IMR-90 (cell line): ENCODE measurements at regions not wholly inside any gene's neighbourhood (a gene's known extent, or its start where the extent isn't known, plus 50 kb on each side); places are given as distances from the start of the nearest gene placed in this dataset.
A peak's percentile ranks its signal among the peaks of the same experiment; 100 is the strongest.

Experiments used
- ATAC-seq: fragments of 200-7000 bp; cut with Tn5 transposase; 2 replicates; pipeline ENCODE4 v1.9.1; 2020; ENCODE audit warnings: low read depth, mild to moderate bottlenecking, moderate library complexity
- BruUV-seq: library from RNA; stranded (reverse); fragments of 400-500 nt; replicated peaks from 2 replicates; lab custom pipeline; 2021; lab: Mats Ljungman, UMichigan
- CTCF ChIA-PET: fragments of 300-600 bp; formaldehyde crosslinking; extraction: SDS; loops from one replicate; lab custom pipeline; 2021; ENCODE audit warnings: antibody characterized with exemption; lab: Yijun Ruan, JAX
- POLR2A ChIA-PET: fragments of 300-600 bp; sonication (Branson Sonifier 250); formaldehyde crosslinking; loops from one replicate; lab custom pipeline; 2022; ENCODE audit warnings: antibody characterized with exemption; ENCODE audit not compliant: unreplicated experiment; lab: Charles Lee
- DNase-seq: peaks from one replicate; pipeline ENCODE4 v3.0.0; 2013
- H2AFZ ChIP-seq: replicated peaks from 2 replicates; pipeline ENCODE3; 2013; ENCODE audit warnings: low read length, mild to moderate bottlenecking; ENCODE audit not compliant: poor library complexity
- H2AK5ac ChIP-seq: 2 replicates; pipeline ENCODE4 v1.6.1; 2013; ENCODE audit warnings: low read depth, low read length, inconsistent platforms
- H2AK9ac ChIP-seq: replicated peaks from 2 replicates; pipeline ENCODE3; 2013; ENCODE audit warnings: mild to moderate bottlenecking, low read depth, low read length, moderate library complexity; ENCODE audit not compliant: poor library complexity
- H2BK120ac ChIP-seq: 2 replicates; pipeline ENCODE4 v1.6.1; 2013; ENCODE audit warnings: low read depth, low read length, inconsistent platforms
- H2BK15ac ChIP-seq: 3 replicates; pipeline ENCODE4 v1.6.1; 2013; ENCODE audit warnings: low read depth, low read length, inconsistent platforms
- H2BK20ac ChIP-seq: 2 replicates; pipeline ENCODE4 v1.6.1; 2013; ENCODE audit warnings: low read depth, mild to moderate bottlenecking, inconsistent platforms, low read length, moderate library complexity
- H2BK5ac ChIP-seq: 2 replicates; pipeline ENCODE4 v1.6.1; 2013; ENCODE audit warnings: mild to moderate bottlenecking, low read depth, low read length, inconsistent platforms; ENCODE audit not compliant: poor library complexity, severe bottlenecking
- H3K14ac ChIP-seq: replicated peaks from 2 replicates; pipeline ENCODE4 v1.6.1; 2013; ENCODE audit warnings: low read depth, low read length, inconsistent platforms
- H3K18ac ChIP-seq: 2 replicates; pipeline ENCODE4 v1.6.1; 2013; ENCODE audit warnings: low read depth, low read length, control low read depth
- H3K23ac ChIP-seq: 2 replicates; pipeline ENCODE4 v1.6.1; 2013; ENCODE audit warnings: low read depth, low read length, inconsistent platforms
- H3K27ac ChIP-seq: 2 replicates; pipeline ENCODE4 v1.5.1; 2013; ENCODE audit warnings: mild to moderate bottlenecking, control low read depth, low read length; ENCODE audit not compliant: insufficient read depth
- H3K27me3 ChIP-seq: 2 replicates; pipeline ENCODE4 v1.6.1; 2013; ENCODE audit warnings: low read length; ENCODE audit not compliant: control insufficient read depth, insufficient read depth
- H3K36me3 ChIP-seq: 2 replicates; pipeline ENCODE4 v1.6.1; 2013; ENCODE audit warnings: low read length, mixed read lengths; ENCODE audit not compliant: control insufficient read depth, insufficient read depth
- H3K4ac ChIP-seq: 2 replicates; pipeline ENCODE4 v1.6.1; 2013; ENCODE audit warnings: low read depth, low read length, inconsistent platforms
- H3K4me1 ChIP-seq: 2 replicates; pipeline ENCODE4 v1.6.1; 2013; ENCODE audit warnings: low read length, mixed read lengths; ENCODE audit not compliant: control insufficient read depth, insufficient read depth
- H3K4me2 ChIP-seq: 2 replicates; pipeline ENCODE4 v1.6.1; 2013; ENCODE audit warnings: low read depth, mild to moderate bottlenecking, control low read depth, low read length, moderate library complexity
- H3K4me3 ChIP-seq: 2 replicates; pipeline ENCODE4 v1.5.1; 2013; ENCODE audit warnings: low read depth, mild to moderate bottlenecking, control low read depth, low read length, moderate library complexity; ENCODE audit not compliant: insufficient read depth
- H3K56ac ChIP-seq: 2 replicates; pipeline ENCODE4 v1.6.1; 2013; ENCODE audit warnings: low read length, inconsistent platforms; ENCODE audit not compliant: insufficient read depth; ENCODE audit errors: extremely low read depth
- H3K79me1 ChIP-seq, 2 experiments: 2 replicates each; pipeline ENCODE4 v1.6.1; 2013; ENCODE audit warnings: low read length in 2 of 2, inconsistent platforms in 1 of 2, low read depth in 1 of 2
- H3K9ac ChIP-seq: 2 replicates; pipeline ENCODE4 v1.6.1; 2013; ENCODE audit warnings: low read depth, low read length, control low read depth
- H3K9me1 ChIP-seq: 2 replicates; pipeline ENCODE4 v1.6.1; 2013; ENCODE audit warnings: low read length, inconsistent platforms; ENCODE audit not compliant: insufficient read depth
- H3K9me3 ChIP-seq: 2 replicates; pipeline ENCODE4 v1.6.1; 2013; ENCODE audit warnings: low read length; ENCODE audit not compliant: control insufficient read depth, insufficient read depth
- H4K20me1 ChIP-seq: 2 replicates; pipeline ENCODE4 v1.6.1; 2013; ENCODE audit warnings: low read length, inconsistent platforms; ENCODE audit not compliant: insufficient read depth
- H4K5ac ChIP-seq: 2 replicates; pipeline ENCODE4 v1.6.1; 2013; ENCODE audit warnings: mild to moderate bottlenecking, low read depth, low read length, control low read depth
- H4K8ac ChIP-seq, 2 experiments: 2 replicates each; pipeline ENCODE4 v1.6.1; 2013; ENCODE audit warnings: low read depth in 2 of 2, low read length in 2 of 2, control low read depth in 1 of 2, inconsistent platforms in 1 of 2
- H4K91ac ChIP-seq: 2 replicates; pipeline ENCODE4 v1.6.1; 2013; ENCODE audit warnings: low read depth, low read length, inconsistent platforms; ENCODE audit not compliant: insufficient read depth
- BHLHE40 ChIP-seq: fragments of 150-350 bp; IDR thresholded peaks from 2 replicates; pipeline ENCODE4 v1.6.1; 2016; ENCODE audit warnings: mild to moderate bottlenecking, low read depth, low read length
- NFE2L2 ChIP-seq: fragments of 150-350 bp; IDR thresholded peaks from 2 replicates; pipeline ENCODE4 v1.6.1; 2016; ENCODE audit warnings: low read depth, mild to moderate bottlenecking, low read length
- WGBS, 2 experiments: methylation state at CpG; one replicate each; pipeline versions ENCODE4 v1.1.5 to v1.1.7; 2013; ENCODE audit warnings: missing lambda C conversion rate in 2 of 2; ENCODE audit not compliant: insufficient read length in 1 of 2; ENCODE audit errors: extremely low coverage in 2 of 2; 5-methylcytosine and 5-hydroxymethylcytosine counted together
- dilution Hi-C: fragments of 300-500 bp; cut with HindIII; formaldehyde crosslinking; loops from one replicate; pipeline ENCODE4 v1.14.3; 2018; ENCODE audit warnings: low sequenced_read_pairs; ENCODE audit not compliant: unreplicated experiment
- in situ Hi-C: fragments of 300-500 bp; cut with MboI; formaldehyde crosslinking; loops from 3 replicates; pipeline ENCODE4 v1.14.3; 2019; ENCODE audit warnings: low sequenced_read_pairs, inconsistent platforms, mixed read lengths
- intact Hi-C: fragments of 100-400 bp; cut with micrococcal nuclease; formaldehyde crosslinking; loops from 2 replicates; pipeline ENCODE4 v1.10.0; 2022

DNA sequence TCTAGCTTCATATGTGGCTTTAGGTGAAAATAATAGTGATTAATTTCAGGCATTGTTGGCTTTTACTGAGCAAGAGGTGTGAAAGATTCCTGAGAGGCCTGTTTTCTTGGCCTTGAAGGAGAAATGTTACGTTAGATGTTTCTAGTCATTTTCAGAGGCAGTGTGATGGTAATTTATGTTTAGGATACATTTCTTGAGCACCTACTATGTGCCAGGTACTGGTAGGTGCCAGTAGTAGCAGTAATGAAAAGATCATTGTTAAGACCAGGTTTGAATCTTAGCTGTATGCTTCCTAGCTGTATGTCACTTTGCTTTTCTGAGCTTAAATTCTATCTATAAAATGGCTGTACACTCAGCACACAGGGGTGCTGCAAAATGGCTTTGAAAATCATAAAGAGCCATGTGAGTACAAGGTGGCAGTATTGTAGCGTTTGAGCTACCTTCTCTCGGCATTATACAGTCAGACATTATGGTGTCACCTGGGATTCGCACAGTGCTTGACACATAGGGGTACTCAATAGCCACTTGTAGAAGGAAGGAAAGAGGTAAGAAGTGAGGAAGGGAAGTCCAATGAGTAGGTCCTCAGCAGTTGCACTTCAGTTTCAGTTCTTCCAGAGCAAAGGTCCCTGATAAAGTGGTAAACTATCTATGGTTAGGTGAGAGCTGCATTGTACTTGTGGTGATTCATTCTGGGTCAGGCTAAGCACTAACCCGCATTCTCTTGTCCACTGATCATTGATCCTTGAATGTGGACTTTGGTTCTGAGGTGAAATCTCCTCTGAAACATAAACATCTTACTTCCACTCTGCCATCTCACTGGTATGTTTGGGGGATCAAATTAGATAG lies 166.5 kb upstream of the NR3C1 start:
- BruUV-seq = no TSS peak
- Histone ChIP-seq H2BK20ac (no peak overlapping the region), H3K18ac (no peak overlapping the region), H3K9me3 (no peaks in the 10 kb centered on the region), H3K56ac (no peak overlapping the region), H2BK120ac (no peak overlapping the region), H3K27ac (no peak overlapping the region), H3K4me3 (no peak overlapping the region), H4K20me1 (no peaks in the 10 kb centered on the region), H3K4me2 (no peak overlapping the region), H2AFZ (no peak overlapping the region), H2AK9ac (no peak overlapping the region), H3K4me1 (no peaks in the 10 kb centered on the region), H4K5ac (no peak overlapping the region), H3K79me1 (no peaks in the 10 kb centered on the region), H2BK5ac (no peak overlapping the region), H4K91ac (no peak overlapping the region), H3K9me1 (no peaks in the 10 kb centered on the region; the same call in 1 of the 2 replicates), H3K9ac (no peak overlapping the region), H3K27me3 (no peaks in the 10 kb centered on the region), H3K4ac (no peak overlapping the region), H2AK5ac (peak overlapping the region; percentile 29; the same call in 1 of the 2 replicates), H3K23ac (no peak overlapping the region), H4K8ac (no peak overlapping the region), H2BK15ac (no peak overlapping the region), H3K14ac (peak overlapping the region; percentile 55; the same call in 1 of the 2 replicates), H3K36me3 (no peaks in the 10 kb centered on the region)
- ATAC-seq (no peak), DNase-seq (no peak)
- CTCF ChIA-PET = no interaction called here
- WGBS, 2 experiments = 100% methylated on average over 4 of the region's 5 CpGs; no CpG with 5 or more reads in 1 of the 2 experiments
- intact Hi-C loops = no loop called here
- in situ Hi-C loops = loop anchor here (10.0 kb wide), 1 partner anchor 255 kb away; no protein-coding TSS in a partner anchor
- TF ChIP-seq NFE2L2 (no peak), BHLHE40 (no peak)
- POLR2A ChIA-PET = no interaction called here
- dilution Hi-C loops = no loop called here
